ENCODE measurements at regions not wholly inside any gene's neighbourhood (a gene's known extent, or its start where the extent isn't known, plus 50 kb on each side); places are given as distances from the start of the nearest gene placed in this dataset.

DNA sequence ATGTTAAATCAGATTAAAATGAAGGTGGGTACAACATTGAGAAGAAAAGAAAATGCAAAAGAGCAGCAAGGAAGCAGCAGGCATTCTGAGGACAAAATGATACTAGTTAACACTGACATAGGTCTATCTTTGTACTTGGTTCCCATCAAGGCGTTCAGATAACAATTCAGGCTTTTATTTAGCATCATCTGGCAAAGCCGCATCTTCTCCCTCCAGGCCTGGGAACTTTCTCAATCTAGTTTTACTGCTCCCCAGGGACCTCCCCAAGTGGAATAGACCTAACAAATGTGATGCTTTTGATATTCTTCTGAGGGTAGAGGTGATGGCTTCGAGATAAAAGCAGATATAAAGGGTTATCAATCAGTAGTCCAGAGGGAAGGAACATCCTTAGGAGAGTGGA, 130.6 kb downstream of the C3orf38 start:
- TF ChIP-seq CTCF (conservative IDR thresholded peaks at IDR 0.05 in 1 of 2, IDR thresholded peaks at IDR 0.05 in 1 of 2; ENCODE audit: extremely low read depth in 1 of 2, insufficient read depth in 1 of 2, low read depth in 1 of 2, low read length in 2 of 2) (no peak), EZH2 (IDR thresholded peaks at IDR 0.05; ENCODE audit: borderline replicate concordance, low read length) (no peak)

Data from mammary epithelial cell (primary cell).